OCI-M2 (cell line): ENCODE measurements at regions not wholly inside any gene's neighbourhood (a gene's known extent, or its start where the extent isn't known, plus 50 kb on each side); places are given as distances from the start of the nearest gene placed in this dataset.

Experiments used
- DNase-seq: peaks from one replicate; lab custom pipeline; 2025; ENCODE audit not compliant: unreplicated experiment; lab: John Stamatoyannopoulos, UW

- no peak for DNase-seq
Measured at GRCh38 chr5:30856242-30856641, 337.2 kb upstream of the CDH6 start.

- no peak for DNase-seq
Measured at GRCh38 chr5:30853158-30853557, 340.3 kb upstream of the CDH6 start.

GRCh38 chr5:30850866-30851265 lies 342.6 kb upstream of the CDH6 start:
- no peak for DNase-seq

GRCh38 chr5:30849931-30850710 lies 343.4 kb upstream of the CDH6 start:
- DNase-seq, result no peak

- no peak for DNase-seq
Measured at GRCh38 chr5:30846171-30846570, 347.3 kb upstream of the CDH6 start.

- no peak for DNase-seq
Measured at GRCh38 chr5:30845194-30845593, 348.3 kb upstream of the CDH6 start.

GRCh38 chr5:30843541-30843940 lies 349.9 kb upstream of the CDH6 start:
- DNase-seq, result no peak

- DNase-seq, result no peak
Measured at GRCh38 chr5:30839956-30840355, 353.5 kb upstream of the CDH6 start.

- no peak for DNase-seq
Measured at GRCh38 chr5:30838936-30839496, 354.5 kb upstream of the CDH6 start.

- no peak for DNase-seq
Measured at GRCh38 chr5:30832519-30832918, 361.0 kb upstream of the CDH6 start.

- DNase-seq, result no peak
Measured at GRCh38 chr5:30831605-30832004, 361.9 kb upstream of the CDH6 start.

GRCh38 chr5:30831123-30831522 lies 362.4 kb upstream of the CDH6 start:
- no peak for DNase-seq

GRCh38 chr5:30811298-30811697 lies 382.2 kb upstream of the CDH6 start:
- DNase-seq, result no peak

GRCh38 chr5:30809933-30810332 lies 383.6 kb upstream of the CDH6 start:
- DNase-seq, result no peak

GRCh38 chr5:30808996-30809395 lies 384.5 kb upstream of the CDH6 start:
- DNase-seq, result no peak

- no peak for DNase-seq
Measured at GRCh38 chr5:30804739-30805505, 388.6 kb upstream of the CDH6 start.

GRCh38 chr5:30802961-30803705 lies 390.4 kb upstream of the CDH6 start:
- DNase-seq, result no peak

GRCh38 chr5:30781643-30782042 lies 411.8 kb upstream of the CDH6 start:
- DNase-seq, result no peak

GRCh38 chr5:30768056-30768690 lies 425.3 kb upstream of the CDH6 start:
- no peak for DNase-seq

- DNase-seq, result no peak
Measured at GRCh38 chr5:30765706-30766105, 427.8 kb upstream of the CDH6 start.

GRCh38 chr5:30765227-30765626 lies 428.3 kb upstream of the CDH6 start:
- DNase-seq, result no peak
